ENCODE measurements at regions not wholly inside any gene's neighbourhood (a gene's known extent, or its start where the extent isn't known, plus 50 kb on each side); places are given as distances from the start of the nearest gene placed in this dataset.

- TF ChIP-seq POLR2A (IDR thresholded peaks at IDR 0.05) = no peak
- TF ChIP-seq, protein P1, sequence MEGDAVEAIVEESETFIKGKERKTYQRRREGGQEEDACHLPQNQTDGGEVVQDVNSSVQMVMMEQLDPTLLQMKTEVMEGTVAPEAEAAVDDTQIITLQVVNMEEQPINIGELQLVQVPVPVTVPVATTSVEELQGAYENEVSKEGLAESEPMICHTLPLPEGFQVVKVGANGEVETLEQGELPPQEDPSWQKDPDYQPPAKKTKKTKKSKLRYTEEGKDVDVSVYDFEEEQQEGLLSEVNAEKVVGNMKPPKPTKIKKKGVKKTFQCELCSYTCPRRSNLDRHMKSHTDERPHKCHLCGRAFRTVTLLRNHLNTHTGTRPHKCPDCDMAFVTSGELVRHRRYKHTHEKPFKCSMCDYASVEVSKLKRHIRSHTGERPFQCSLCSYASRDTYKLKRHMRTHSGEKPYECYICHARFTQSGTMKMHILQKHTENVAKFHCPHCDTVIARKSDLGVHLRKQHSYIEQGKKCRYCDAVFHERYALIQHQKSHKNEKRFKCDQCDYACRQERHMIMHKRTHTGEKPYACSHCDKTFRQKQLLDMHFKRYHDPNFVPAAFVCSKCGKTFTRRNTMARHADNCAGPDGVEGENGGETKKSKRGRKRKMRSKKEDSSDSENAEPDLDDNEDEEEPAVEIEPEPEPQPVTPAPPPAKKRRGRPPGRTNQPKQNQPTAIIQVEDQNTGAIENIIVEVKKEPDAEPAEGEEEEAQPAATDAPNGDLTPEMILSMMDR (IDR thresholded peaks at IDR 0.05) = no peak
Observed at GRCh38 chr14:22378181-22378580, 210.8 kb downstream of the DAD1 start.
